NCI-H446 (cell line): ENCODE measurements at regions not wholly inside any gene's neighbourhood (a gene's known extent, or its start where the extent isn't known, plus 50 kb on each side); places are given as distances from the start of the nearest gene placed in this dataset.

Source experiments
- DNase-seq, 2 experiments: peaks; one replicate each; lab custom pipeline; 2025; lab: John Stamatoyannopoulos, UW

DNA sequence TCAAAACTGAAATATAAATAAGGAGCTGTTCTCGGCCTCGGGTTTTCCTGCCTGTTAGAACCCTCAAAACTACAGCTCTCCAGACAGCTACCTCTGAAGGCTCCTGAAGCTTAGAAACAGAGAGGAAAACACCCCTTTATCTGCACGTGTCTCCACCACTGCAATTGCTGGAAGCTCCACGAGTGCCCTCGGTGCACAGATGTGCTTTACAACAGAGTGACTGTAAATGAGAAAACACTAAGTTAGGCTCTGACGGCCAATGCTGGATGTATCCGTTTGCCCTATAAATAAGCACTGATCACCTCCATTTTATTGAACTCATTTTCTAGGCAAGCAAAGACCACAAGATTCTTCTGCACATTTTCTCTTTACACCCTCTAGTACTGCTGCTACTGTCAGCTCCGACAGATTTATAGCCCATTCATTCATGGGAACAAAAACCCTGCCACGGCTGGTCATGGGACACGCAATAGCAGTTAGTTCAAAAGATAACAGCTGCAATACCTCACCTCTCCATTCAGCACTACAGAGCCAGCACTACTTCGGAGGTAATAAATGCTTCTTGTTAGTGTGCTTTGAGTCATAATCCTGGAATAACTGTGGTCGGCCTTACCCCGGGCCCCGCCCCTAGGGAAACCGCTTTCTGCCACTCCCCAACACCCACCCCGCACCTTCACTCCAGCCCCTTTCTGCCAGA lies 241.1 kb upstream of the ZNF507 start:
- no peak for DNase-seq

DNA sequence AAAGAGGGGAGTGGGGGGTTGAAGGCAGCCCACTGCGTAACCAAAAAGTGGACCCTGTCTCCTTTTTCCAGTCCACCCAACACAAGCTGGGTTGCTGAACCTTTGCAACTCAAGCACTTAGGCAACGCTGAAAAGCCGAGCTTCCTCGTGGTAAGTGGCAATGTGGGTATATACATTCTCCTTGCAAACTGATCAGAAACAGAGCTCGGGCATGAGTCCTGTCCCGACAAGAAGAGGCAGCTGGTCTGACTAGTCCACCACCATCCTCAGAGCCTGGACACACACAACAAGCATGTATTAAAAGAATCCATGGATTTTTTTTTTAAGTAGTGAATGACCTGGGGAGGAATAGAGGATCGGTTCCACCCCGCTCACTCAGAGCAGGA lies 240.6 kb upstream of the ZNF507 start:
- DNase-seq, result no peak

DNA sequence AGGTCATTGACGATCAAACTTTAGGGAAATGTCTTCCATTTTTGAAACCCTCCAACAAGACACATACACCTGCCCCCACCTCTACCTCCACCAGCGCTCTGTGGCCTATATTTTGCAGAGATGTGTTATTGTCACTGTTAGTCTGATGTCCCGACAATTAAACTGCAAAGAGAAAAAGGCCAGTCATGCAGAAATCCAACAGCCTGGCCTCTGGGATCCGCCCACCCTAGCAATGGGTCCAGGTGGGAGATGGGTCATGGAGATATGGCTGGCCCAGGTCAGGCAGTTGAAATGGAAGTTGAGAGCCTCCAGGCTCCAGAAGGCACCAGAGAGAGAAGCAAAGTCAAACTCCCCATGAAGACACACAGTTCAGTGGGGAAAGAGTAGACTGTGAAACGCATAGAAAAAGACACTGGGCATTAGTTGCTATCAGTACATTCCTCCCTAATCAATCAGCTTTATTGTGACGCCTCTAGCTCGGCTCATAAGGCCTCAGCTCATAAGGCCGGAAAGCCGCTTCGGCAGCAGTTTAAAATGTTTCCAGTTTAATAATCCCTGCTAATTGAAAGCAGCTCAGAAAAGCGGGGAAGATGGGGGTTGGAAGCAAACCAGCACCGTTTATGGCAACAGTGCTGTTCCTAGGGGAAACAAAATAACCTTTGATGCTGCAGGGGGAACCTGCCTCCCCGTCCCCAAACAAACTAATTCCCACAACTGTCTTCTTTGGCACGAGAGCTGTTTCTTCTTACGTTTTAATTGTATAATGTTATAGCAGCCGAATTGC lies 239.7 kb upstream of the ZNF507 start:
- no peak for DNase-seq

DNA sequence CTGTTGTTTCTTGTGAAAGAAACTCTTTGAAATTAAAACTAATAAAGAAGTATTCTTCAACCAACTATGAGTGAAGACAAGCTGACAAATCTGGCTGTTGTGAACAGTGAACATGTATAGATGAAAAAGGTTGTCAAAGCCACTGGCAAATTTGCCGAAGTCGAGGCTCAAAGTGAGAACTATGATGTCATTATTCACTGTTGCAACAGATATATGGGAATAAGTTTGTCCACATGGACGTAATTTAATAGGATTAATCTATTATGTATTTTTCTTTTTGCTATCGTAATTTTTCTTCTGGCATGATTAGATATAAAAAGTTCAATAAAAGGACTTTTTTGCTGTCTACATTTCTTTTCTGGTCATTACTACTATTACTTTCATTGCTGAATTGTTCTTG lies 223.2 kb upstream of the ZNF507 start:
- no peak for DNase-seq

DNA sequence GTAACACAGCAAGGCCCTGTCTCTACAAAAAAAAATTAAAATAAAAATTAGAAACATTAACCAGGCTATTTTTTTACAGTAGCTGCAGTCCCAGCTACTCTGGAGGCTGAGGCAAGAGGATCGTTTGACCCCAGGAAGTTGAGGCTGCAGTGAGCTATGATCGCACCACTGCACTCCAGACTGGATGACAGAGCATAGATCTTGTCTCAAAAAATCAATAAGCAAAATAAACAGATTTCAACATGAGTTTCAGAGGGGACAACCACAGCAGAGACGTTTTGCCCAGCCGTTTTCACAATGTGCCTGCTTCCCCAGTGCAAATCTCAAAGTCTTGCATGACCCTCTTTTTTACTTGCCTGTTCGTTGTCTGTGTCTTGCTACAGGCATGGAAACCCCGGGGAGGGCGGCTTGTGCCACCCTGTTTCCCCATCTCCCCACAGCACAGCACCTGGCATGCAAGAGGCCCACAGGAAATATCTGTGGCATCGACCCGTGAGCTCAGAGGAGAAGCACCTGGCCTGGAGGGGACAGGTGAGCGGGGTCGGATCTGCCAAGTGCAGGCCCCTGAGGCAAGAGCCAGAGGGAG lies 222.0 kb upstream of the ZNF507 start:
- DNase-seq, result no peak

DNA sequence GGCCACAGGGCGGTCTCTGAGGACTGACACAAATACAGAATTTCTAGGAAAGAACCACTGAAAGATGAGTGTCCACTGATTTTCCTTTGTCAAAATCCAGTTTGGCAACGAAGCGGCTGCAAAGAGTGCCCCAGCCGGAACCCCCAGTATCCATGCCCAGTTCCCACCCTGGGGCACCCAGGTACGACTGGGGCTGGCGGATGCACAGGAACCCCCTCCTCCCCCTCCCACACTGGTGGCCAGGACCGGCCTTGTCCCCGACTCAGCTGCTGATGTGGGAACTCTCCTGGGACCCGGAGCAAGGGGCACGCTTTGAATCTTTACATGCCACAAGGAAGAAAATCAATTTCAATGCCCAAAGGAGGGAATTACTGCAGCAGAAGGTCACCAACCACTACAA lies 220.8 kb upstream of the ZNF507 start:
- DNase-seq, result no peak

DNA sequence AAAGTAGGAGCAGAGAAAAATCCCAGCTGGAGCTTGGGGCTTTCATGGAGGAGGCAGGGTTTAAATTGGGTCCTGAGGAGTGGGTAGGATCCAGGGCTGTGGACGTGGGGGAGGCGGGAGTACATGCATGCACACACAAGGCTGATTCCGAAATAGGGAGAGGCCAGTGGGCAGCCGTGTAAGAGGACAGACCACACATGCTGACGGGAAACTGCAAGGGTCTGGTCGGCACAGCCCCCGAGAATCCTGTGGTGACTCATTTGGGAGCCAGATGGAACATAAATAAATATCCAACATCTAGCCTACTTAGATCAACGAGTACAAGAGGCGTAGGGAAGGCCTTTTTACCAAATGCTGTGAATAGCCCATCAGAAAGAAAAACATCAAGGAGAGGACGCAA lies 216.3 kb upstream of the ZNF507 start:
- no peak for DNase-seq

DNA sequence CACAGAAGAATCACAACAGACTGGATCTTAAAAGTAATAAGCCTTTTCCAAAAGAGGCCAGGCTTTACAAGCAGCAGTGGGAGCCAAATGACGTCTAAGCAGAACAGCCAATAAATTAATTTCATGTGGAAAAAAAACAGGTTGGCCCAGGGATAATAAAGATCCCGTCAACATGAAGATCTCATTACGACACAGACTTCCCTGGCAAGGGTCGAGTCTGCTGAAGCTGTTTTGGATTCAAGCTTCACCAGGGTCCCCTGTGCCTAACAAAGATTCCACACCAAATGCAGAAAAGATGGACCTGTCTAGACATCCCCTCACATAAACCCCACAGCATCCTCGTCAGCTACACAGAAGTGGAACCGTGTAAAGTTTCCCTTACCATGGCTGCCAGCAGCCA lies 215.1 kb upstream of the ZNF507 start:
- no peak for DNase-seq

DNA sequence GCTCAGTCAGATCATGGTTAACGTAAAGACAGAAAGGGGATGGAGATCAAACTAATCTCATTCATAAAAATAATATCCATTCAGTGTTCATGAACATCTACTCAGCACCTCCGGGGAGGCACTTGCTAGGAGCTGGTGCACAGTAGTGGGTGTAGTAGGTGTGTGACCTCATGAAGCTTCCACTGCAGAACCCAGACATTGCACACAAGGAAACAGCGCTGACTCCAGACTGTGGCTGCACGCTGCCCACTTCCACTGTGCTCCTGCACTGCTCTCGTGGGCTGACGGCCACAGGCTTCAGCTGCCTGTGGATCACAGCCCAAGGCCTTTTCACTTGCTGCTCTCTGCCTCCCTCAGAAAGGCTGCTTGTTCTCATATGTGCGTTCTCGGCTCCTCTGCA lies 214.4 kb upstream of the ZNF507 start:
- DNase-seq, result no peak

DNA sequence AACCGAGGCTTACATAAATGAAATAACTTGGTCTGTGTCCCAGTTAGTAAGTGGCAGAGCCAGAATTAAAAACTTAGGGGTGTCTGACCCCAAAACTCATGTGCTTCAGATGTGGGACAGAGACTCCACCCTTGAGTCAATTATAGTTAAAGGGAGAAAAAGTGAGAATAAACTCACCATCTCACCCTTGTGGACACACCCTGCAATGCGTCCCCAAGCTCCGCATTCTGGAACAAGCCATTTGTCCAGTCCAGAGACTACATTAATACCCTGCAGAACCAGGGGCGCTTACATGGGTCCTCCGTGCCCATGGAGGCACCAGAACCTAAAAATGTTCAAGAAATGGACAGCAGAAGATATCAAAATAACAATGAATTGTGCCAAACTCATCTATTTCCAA lies 207.0 kb upstream of the ZNF507 start:
- no peak for DNase-seq

DNA sequence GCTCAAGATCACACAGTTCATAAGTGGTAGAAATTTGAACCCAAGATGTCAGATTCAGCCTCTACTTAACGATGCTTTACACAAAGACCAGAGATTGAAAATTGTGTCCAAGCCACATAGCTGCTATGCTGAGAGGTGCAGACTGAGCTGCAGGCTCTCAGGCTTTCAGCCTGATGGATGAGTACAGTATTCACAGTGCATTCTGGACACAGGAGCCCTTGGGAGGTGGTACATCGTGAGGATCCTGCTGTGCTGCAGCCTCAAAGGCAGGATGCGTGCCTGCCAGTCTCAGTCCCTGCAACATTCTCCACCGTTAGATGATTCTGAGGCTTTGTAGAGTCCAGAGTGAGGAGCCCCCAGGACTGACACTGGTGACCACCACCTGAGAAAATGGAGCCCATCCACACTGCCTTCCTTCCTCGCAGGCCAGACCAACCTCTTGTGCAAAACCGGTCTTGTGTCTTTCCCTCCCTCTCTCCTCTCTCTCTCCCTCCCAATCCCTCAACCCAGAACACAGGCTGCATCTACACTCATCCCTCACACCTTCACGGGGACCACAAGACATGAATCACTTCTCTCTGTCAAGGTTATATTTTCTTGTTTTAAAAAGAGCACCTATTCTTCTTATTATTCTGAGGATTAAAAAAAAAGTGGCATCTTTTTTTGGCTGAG lies 203.4 kb upstream of the ZNF507 start:
- no peak for DNase-seq

DNA sequence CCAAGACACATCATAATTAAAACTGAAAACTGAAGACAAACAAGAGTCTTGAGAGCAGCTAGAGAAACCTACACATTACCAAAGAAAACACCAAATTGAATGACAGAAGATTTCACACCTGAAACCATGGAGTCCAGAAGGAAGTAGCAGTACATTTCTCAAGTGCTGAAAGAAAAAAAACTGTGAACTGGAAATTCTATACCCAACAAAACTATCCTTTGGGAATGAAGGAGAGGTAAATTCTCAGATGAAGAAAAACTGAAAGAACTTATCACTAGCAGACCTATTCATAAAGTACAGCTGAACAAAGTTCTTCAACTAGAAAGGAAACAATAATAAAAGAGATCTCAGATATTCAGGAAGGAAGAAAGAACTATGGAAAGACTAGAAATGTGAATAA lies 198.7 kb upstream of the ZNF507 start:
- no peak for DNase-seq

DNA sequence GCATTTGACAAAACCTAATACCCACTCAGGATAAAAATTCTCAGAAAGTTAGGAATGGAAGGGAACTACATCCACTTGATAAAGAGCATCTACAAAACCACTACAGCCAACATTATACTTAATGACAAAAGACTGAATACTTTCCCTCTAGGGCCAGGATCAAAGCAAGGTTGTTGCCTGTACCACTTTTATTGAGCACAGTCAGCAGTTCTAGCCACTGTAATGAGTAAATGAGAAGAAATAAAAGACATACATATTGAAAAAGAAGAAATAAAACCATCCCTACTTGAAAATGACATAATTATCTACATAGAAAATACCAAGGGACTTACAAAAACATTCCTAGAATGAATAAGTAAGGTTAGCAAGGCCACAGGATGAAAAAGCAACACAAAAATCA lies 194.8 kb upstream of the ZNF507 start:
- no peak for DNase-seq

DNA sequence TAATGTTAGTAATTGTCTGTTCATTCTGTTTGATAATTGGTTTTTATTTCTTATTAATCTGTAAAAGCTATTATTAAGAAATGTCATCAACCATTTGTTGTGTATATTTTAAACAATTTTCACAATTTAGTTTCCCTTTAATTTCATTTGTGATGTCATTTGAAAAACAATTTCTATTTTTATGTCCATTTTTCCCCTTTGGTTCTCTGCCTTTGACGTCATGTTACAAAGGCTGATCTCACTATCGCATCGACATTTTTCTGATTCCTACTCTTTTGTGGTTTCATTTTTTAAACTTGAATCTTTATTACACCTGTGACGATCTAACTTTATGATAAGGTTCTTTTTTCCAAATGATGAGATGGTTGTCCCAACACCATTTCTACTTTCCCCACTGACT lies 191.0 kb upstream of the ZNF507 start:
- no peak for DNase-seq

DNA sequence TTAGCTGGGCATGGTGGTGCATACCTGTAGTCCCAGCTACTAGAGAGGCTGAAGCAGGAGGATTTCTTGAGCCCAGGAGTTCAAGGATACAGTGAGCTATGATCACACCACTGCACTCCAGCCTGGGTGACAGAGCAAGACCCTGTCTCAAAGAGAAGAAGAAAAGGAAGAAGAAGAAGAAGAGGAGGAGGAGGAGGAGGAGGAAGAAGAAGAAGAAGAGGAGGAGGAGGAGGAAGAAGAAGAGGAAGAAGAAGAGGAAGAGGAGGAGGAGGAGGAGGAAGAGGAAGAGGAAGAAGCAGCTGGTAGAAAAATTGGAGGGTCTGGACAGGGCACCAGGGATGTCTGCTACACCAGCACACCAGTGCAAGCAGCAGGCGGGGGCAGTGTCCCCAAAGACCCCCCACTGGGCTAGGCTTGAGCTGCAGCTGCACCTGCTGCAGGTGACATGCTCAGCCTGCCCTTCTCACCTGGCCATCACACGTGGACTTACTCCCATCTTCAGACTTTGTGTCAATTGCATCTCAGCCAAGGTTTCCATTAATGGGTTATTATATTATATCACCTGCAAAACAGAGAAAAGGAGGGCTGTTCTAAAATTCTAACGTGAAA lies 180.9 kb upstream of the ZNF507 start:
- no peak for DNase-seq

DNA sequence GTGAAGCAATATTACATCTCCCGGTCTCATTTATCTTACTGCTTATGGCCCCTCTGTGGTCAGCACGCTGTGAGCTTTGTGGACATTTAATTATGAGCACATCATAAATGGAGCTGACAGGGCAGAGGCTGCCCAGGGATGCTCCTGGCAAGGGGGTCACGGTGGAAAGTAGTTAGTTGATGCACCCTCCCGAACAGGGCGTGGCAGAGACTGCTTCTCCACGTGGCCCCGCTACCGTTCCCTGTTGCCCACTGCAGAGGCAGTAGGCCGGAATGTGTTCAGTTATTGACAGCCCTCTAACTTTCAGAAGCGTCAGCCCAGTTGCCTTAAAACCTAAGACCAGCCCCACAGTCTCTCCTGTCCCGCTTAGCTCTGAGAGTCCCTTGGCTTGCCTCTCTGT lies 180.3 kb upstream of the ZNF507 start:
- DNase-seq, result no peak

DNA sequence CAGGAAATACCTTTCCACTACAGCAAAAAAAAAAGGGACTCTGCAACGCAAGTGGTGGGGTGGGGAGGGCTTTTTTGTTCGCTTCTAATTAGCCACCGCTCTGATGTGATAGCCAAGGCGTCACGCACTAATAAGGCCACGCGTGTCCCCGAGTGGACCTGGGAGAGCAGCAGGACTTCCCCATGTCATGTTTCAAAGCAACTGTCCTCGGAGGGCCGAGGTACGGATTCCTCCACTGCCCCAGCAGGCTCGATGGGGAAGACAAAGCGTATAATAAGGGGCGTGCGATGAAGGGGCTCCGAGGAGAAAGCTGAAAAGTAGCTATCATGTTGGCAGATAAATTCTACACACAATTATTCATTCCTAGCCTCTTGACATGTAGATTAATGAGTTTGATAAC lies 179.7 kb upstream of the ZNF507 start:
- DNase-seq, result no peak

DNA sequence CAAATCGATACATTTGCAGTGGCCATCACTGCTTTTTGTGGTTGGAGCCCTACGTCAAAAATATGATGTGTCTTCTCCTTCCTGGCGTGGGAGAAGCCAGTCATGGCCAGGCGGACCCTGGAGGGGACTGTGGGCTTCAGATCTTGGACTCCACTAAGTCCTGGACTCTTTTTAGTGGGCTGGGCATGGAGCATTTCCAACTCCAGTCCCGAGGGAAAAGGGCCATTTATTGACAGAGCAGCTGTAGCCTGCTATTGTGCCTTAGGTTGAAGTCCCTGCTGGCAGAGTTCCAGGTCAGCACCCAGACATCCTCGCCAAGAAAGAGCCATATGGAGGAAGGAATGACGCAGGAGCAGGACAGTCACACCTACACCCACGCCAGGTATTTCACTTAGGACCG lies 179.2 kb upstream of the ZNF507 start:
- DNase-seq, result no peak

DNA sequence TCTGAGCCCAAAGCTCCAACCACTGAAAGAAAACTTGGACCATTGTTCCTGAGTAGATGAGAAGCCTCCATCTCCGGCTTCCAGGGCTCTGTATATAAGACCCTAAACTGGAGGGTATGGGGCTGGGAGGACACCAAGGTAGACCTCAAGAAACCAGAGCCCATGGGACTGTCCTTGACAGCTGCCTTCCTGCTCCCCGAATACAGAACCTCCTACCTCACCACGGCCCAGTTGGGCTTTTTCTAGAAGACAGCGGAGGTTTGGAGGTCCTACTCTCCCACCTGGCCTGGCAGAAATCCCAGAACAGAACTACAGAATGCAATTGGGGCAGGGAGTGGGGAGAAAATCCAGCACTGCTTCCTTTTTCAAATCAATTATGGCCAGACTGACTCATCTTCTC lies 177.3 kb upstream of the ZNF507 start:
- no peak for DNase-seq

DNA sequence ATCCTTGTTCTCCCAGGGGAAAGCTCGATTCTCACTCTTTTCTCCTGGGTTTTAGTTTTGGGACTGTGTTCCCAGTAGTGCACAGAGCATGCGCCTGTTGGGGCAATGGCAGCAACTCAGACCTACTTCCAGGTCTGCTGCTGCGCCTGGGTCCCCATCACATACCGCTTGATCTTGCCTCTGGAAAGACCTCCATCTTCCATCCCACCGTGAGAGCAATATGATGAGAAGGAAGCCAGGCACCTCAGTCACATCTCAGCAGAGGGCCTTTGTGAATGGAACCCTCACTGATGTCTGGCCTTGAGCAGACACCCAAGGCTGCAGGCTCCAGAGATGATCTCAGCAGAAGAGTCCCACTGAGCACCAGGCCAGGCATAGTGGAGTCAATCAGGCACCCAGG lies 176.8 kb upstream of the ZNF507 start:
- DNase-seq, result no peak

DNA sequence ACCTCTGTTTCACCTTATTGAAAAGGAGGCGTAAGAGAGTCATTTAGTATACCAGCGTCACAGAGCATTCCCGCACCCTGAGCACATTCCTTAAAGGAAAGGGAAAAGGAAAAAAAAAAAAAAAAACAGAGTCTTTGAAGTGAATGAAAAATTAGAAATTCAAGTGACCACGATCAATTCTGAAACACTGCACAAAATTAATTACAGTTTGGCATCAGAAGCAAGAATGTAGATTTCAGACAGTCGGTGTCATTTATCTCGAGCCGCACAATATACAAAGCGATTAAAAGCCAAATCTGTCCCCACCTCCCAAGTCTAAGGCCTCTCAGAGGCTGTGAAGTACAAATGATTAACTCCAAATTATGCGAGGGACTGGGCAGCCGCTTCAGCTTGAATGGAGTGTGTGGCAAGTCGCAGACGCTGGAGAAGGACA lies 173.7 kb upstream of the ZNF507 start:
- no peak for DNase-seq

DNA sequence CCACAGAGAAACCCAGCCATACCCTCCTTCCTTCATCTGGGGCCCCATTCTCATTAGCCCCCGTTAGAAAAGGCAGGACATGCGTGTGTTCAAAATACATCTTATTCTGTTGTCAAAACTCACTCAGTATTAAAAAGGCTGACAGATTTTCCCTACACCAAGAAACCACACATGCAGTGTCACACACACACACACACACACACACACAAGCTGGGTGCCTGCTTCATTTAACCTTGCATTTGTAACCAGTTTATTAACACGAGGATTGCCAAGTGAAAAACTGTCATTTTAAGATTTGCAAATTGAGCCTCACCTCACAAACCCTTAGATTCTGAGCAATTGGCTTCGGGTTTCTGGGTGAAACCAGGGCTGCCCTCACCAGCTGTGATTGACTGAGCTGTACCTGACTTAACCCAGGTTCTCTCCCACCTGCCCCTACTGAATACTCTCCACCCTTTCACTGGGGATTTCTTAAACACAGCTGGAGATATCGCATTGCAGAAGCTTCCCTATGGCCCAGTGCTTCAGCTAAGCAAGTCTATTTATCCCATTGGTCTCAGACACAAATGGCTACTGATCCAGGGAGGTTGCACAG lies 172.7 kb upstream of the ZNF507 start:
- DNase-seq, result no peak
